NCI-H446 (cell line): ENCODE measurements at regions not wholly inside any gene's neighbourhood (a gene's known extent, or its start where the extent isn't known, plus 50 kb on each side); places are given as distances from the start of the nearest gene placed in this dataset.
"Not testable (repeated sequence)": the region's sequence is repeated elsewhere in the genome, so short reads cannot be mapped to it uniquely, and the experiment has no call there.

ENCODE experiments used
- DNase-seq, 2 experiments: peaks; one replicate each; lab custom pipeline; 2025; lab: John Stamatoyannopoulos, UW

DNA sequence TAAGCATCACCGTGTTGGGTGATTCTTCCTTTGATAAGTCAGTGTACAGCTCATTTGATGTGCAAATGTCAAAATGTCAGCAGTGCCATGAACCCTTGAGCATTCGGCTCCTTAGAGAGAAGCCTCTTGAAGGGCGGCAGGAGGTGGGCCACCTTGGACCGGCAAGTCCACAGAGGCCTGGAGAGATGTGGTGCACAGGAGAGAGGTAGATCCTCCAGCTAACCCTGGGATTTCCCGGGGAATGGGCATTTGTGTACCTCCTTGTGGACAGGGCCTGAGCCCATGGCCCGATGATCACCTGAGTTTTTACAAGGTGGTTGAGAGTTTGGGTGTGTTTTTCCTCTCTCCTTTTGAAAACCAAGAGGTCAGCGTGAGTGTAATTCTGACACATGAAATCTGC lies 133.2 kb upstream of the RCN1 start:
- no peak for DNase-seq

DNA sequence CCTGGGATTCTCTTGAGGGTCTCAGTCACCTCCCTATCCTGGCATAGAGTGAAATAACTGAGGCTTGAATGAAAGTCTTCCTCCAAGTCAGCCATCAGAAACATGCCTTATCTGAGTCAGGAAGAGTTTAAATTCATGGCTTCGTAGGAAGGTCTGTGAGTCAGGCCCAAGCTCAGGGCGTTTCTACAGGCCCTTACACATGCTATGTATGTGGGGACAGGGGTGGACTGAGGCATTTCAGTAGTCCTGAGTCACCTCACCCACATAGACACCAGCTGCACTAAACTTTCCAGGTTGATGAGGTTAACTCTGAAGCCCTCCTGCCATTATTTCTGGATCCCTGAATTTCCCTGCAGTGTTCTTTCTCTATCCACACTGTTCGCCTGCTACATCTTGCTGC lies 134.6 kb upstream of the RCN1 start:
- no peak for DNase-seq

DNA sequence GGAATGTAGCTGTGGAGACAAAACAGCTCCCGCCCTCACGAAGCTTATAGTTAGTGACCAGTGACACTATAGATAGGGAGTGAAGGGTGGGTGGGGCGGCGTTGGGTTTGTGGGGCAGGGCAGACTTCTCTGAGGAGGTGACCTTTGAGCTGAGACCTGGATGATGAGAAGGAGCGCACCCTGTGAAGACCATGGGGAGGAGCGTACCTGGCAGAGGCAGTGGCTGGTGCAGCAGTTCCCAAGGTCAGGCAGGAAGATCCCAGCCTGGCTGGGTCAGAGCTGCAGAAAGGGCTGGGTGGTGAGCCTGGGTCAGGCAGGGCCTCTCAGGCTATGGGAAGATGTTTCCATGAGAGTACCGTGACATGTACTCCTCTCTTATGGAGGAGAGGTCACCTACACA lies 135.0 kb upstream of the RCN1 start:
- DNase-seq = no peak

DNA sequence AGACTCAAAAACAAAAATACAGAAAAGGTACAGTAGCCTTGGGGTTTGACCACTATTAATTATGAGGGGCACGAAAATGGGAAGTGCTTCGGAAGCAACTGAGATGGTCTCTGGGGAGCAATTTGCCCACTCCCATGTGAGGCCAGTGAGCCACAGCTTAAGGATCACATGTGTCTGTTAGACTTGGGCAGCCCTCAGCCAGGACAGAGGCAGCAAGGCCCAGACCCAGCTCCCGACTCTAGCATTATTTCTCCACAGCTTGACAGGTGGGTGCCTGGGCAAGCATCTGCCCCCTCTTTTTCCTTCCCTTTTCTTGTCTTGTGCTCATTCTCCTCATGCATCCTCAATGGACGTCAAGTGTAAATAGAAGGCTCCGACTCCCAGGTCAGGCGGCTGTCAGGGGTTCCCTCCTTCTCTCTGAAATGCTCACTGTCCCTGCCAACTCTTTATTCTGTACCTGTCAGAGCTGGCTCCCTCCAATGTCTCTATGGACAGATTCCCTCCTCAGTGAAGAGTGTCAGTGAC lies 137.0 kb upstream of the RCN1 start:
- DNase-seq = no peak

DNA sequence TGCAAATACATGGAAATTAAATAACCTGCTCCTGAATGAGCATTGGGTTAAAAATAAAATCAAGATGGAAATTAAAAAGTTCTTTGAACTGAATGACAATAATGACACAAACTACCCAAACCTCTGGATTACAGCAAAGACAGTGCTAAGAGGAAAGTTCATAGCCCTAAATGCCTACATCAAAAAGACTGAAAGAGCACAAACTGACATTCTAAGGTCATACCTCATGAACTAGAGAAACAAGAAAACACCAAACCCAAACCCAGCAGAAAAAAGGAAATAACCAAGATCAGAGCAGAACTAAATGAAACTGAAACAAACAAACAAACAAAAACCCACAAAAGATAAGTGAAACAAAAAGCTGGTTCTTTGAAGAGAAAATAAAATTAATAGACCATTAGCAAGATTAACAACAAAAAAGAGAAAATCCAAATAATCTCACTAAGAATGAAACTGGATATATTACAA lies 138.6 kb upstream of the PAX6 start:
- DNase-seq = not testable (repeated sequence)

DNA sequence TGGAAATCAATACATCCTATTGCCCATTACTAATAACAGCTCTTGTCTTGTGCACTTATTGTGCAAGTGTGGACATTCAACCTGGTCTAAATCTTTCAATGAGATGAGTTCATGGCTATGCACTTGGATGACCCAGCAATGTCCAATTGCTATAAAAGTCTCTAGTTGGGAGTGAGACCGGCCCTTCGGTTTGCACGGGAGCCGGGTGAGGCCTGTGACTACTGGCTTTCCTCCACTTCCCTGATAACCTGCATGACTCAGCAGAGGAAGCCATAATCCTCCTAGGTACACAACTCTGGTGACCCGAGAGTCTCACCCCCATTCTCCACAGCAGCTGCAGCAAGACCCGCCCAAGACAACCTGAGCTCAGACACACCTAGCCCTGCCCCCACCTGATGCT lies 135.9 kb upstream of the PAX6 start:
- no peak for DNase-seq

DNA sequence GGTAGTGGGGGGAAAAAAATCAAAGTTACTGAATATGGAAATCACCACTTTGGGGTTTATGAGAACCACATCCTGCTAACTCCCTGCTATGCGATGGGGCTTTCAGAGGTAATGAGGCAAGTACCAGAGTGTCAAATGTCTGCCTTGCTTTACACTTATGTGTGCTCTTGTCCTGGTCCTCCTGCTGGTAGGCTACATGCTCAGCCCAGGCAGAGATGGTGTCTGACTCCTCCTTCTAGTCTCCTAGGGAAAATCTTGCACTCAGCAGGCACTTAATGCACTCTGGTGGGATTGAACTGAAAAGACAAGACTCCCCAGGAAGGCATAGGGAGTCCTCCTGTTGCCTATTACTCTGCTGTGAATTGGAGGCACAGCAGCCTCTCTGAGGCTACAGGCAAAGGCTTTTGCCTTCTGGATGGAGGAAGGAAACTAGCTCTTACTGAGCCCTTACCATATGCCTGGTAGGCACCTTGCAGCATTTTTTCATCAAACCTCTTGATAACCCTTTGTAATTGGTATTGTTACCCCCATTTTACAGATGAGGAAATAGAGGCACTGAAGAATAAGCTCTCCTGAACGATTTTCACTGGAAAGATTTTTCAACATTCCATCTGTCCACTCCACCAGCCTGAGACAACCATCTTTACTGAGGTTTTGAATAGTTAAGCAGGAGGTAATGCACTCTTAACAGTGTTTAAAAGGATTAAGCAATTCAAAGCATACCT lies 132.1 kb upstream of the PAX6 start:
- no peak for DNase-seq

DNA sequence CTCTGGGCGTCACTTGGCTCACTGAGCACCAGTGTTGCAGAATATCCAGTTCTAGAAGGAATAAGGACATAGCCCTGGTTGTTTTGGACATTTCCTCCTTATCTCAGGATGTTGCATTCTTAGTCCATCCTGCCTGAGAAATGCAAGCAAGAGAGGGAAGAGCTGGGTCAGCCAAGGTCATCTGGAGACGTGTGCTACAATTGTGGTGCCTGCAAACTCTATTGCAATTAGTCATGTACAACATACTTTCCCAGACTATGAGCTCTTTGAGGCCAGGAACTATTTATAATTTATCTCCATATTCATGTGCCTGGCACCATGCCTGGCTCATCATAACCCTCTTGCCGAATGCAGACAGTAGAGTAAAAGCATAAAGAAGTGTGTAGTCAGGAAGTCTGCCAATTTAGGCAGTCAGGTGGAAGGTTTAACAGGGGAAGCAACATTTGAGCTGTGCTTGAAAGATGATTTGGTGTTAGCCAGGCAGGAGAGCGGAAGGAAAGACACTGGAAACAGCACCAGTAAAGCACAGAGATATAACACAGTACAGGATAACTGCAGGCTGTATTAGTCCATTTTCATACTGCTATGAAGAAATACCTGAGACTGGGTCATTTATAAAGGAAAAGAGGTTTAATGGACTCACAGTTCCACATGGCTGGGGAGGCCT lies 129.4 kb upstream of the PAX6 start:
- DNase-seq = peak; percentile 12 to 56

DNA sequence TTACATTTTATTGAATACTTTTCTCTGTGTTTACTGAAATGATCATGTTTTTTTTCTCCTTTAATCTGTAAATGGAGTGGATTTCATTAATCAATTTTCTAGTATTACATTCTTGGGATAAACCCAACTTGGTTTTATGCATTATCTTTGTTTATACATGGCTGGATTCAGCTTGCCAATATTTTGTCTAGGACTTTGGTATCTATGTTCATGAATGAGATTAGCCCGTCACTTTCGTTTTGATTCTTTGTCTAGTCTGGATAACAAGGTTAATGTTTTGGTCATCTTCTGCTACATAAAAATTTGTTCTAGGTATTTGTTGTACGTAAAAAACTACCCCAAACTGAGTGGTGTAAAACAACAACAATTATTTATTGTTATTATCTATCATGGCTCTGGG lies 127.9 kb upstream of the PAX6 start:
- DNase-seq = no peak

DNA sequence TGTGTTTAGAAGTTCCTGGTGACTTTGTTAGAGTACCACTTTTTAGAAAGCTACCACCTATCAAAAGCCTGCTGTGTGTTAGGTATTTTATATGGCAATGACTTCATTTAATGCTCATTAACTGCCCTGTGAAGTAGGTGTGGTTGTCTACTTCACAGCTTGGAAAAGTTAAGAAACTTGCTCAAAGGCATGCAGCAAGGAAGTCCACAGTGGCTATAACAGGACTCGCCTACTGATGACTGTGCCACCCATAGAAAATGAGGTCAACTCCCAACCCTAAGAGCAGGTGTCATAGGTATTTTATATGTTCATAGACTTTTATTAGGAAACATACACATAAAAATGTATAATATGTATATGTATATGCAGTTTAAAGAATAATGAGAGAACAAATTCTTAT lies 125.2 kb upstream of the PAX6 start:
- no peak for DNase-seq

DNA sequence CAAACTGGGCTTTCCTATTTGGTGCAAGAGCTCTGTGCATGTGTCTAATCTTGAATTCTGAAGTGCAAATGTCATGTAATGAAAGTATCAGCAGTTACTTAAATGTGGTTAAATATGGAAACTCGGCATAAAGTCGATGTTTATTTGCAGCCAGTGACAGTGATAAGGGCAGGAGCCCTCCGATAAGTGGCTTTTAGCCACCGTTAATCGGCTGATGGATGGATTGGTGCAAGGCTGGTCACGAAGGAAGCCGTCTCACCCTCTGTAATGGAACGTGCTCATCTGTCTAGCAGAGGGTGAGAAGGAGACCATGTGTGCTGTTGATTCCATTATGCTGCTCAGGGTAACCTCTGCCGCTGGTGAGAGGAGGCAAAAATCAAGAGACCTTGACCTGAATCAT lies 121.8 kb upstream of the PAX6 start:
- no peak for DNase-seq

DNA sequence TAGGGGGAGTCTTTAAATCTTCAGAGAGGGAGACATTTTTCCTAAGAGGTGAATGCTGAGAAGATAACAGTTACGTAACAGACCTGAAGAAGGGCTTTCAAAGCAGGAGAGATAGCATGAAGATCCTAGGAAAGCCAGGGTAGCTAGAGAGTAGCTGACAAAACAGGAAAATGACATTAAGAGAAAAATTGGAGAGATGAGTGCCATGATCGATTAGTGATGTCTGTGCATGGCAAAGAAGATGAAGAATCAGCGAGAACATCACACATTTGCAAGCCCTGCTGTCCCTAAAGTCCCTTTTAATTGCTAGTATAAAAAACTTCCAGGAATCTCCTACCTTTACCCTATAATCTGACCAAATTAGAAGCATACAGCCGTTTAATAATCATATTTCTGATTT lies 116.9 kb upstream of the PAX6 start:
- no peak for DNase-seq

DNA sequence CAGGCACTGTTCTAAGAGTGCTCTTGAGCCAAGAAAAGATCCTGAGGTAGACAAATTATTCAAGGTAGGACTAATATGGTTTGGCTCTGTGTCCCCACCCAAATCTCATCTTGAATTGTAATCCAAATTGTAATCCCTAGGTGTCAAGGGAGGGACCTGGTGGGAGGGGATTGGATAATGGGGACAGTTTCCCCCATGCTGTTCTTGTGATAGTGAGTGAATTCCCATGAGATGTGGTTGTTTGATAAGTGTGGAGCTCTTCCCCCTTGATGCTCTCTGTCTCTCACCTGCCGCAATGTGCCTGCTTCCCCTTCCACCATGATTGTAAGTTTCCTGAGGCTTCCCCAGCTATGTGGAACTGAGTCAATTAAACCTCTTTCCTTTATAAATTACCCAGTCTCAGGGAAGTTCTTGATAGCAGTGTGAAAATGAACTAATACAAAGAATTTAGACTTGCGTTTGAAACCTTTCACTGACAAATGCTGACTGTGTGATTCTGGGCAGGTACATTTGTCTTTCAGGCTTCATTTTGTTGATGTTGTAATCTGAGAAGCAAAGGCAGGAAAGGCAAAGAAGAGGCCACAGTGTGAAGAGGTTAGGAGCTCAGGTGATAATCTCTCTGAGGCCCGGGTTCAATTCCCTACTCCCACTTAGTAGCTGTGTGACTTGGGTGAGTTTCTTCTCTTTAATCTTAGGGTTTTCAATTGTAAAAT lies 115.8 kb upstream of the PAX6 start:
- DNase-seq = no peak

DNA sequence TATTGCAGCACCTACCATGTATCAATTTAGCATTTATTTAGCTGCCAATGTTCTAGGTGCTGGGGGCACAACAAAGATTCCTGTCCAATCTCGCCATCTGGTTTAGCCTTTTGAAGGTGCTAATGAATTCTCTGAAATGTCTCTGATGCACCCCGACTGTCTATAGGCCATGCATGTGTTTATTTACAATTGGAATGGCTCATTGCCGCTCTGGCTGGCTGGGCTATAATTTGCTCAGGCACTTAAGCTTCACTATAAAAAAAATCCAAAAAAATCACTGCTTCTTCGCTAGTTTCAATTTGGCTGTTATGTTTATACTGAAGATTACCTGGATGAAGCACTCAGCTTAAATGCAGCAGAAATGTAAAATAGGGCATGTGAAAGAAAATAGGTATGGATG lies 115.0 kb upstream of the PAX6 start:
- DNase-seq = no peak

DNA sequence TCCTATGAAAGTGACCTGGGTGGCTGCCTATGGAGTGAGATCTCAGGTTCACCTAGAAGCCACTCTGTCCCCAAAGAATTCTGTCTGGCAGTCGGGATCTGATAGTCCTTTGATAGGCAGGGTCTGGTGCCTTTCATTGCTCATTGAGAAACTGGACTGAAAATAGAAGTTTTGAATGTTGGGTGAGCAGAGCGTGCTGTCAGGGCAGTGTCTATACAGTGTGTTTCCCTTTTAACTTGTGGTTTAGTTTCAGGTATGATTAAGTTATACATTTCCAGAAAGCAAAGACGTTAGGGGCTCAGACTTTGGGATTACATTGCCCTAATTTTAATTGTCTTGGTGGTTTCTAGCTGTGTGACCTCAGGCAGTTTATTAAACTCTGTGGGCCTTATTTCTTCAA lies 111.3 kb upstream of the PAX6 start:
- no peak for DNase-seq

DNA sequence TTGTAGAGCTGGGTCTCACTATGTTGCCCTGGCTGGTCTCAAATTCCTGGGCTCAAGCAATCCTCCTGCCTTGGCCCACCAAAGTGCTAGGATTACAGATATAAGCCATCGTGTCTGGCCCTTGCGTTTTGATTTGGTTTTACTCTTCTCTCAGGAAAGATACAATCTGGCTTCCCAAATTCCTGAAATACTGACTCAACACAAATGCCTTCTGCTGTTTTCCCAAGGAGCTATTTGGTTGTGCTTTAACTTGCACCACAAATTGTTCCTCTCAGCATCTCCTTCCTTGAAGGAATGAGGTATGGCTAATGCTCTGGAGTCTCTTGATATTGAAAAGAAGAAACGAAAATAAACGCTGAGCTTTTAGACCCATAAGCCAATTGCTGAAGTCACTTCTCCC lies 110.0 kb upstream of the PAX6 start:
- peak in 1 of 2 experiments; percentile 28 for DNase-seq

DNA sequence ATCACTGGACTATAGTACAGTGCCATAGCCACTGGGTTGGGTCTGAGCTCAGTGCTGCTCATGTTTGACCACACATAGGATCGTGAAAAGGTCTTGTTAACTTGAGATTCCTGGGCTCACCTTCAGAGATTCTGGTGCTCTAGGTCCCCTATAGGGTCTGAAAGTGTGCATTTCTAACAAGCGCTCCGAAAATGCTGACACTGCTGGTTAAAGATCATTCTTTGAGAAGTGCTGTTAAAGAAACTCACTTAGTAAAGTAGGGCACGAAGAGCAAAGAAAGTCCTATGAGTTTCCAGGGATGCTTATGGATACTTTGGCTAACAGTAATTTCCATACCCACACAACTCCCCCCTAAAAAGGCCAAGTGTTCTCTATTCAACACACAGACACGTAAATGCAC lies 108.1 kb upstream of the PAX6 start:
- no peak for DNase-seq

DNA sequence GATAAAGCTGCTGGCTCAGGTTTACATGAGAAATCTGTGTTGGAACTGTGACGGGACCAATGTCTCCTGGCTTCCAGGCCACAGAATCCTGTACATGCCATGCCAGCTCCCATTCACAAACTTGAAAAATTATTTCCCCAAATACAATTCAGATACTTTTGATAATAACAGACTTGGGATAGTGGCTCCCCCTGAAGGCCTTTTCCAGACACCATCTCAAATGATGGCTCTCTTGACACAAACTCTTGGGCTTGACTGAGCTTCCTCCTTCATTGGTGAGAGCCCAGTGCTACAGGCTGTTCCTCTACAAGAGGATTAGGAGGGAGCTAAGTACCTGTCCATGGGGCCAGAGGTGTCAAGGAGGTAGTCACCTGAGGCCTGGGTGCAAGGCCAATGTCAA lies 104.7 kb upstream of the PAX6 start:
- DNase-seq = no peak

DNA sequence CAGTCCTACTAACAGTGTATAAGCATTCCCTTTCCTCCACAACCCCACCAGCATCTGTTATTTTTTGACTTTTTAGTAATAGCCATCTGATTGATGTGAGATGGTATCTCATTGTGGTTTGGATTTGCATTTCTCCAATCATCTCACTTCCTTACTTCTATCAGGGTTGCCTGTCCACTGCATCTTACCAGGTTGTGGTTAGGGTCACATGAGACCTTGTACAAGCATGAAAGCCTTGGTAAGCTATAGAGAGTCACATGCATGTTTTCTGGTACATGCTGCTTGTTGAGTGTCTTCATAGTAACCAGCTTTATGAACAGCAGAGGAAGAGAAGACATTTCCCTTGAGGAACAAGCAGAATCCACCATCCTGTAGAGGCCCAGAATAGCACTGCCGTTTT lies 102.9 kb upstream of the PAX6 start:
- no peak for DNase-seq

DNA sequence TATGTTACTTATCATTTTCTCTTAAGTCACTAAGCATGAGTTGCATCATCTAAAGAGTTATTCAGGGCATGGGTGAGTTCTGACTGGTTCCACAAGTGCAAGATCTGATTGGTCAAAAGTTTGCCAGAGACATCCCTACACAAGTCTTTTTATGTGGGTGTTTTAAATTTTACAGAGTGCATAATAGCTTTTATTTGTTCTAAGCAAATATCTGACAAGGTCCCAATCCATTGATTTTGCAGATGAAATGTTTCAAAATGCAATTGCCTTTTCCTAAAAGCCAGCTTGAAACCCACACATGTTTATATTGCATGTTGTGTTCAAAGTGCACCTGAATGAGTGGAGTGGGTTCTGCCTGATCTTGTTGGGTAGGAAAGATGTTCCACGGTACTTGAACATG lies 101.7 kb upstream of the PAX6 start:
- no peak for DNase-seq

DNA sequence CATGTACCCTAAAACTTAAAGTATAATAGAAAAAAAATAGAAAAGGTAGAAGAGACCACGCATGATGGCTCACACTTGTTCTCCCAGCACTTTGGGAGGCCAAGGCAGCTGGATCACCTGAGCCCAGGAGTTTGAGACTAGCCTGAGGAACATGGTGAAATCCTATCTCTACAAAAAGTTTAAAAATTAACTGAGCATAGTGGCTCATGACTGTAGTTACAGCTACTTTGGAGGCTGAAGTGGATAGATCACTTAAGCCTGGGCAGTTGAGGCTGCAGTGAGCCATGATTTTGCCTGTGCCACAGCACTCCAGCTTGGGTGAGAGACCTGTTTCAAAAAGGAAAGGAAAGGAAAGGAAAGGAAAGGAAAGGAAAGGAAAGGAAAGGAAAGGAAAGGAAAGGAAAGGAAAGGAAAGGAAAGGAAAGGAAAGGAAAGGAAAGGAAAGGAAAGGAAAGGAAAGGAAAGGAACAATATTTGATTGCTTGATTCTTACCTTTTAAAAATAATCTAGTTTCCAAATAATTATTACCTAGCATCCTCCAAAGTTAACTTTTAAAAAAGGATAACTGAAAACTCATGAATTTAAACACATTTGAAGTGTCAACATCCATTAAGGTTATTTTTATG lies 99.9 kb upstream of the PAX6 start:
- DNase-seq = no peak

DNA sequence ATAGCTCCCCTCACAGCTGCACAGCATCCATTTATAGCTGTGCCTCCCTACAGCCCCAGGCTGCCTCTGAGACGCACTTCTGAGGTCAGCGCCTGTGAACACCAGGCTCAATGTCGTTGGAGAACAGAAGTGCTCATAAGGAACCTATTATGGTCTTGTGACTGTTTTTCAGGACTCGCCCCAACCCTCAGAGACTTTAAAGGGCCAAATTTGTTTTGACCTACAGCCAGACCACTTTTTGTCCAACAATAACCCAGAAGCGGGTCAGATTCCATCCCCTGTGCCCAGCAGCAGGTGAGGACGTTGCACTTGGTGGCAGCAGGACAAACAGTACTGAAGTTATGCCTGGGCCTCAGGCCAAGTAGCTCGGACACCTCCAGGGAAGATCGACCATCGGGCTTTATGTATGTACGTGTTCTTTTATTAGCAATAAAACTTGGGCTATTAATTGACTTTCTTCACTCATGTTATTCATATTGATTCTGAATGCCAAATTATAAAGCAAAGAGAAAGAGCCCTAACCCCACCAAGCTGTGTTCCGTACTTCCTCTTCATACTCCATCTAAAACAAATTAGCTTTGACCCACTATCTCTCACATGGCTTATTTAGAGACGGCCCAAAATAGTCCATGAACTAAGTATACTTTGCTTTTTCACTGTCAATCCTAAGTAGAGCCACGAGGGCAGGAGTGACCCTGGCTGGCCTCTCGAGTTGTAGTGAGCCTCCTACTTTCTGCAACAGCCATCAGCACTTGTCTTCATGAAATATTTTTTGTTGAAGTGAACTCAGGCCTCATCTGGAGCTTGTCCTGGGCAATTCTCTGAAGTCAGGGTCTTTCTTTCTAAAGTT lies 92.3 kb upstream of the PAX6 start:
- no peak for DNase-seq
